ENCODE measurements at regions not wholly inside any gene's neighbourhood (a gene's known extent, or its start where the extent isn't known, plus 50 kb on each side); places are given as distances from the start of the nearest gene placed in this dataset.

DNA sequence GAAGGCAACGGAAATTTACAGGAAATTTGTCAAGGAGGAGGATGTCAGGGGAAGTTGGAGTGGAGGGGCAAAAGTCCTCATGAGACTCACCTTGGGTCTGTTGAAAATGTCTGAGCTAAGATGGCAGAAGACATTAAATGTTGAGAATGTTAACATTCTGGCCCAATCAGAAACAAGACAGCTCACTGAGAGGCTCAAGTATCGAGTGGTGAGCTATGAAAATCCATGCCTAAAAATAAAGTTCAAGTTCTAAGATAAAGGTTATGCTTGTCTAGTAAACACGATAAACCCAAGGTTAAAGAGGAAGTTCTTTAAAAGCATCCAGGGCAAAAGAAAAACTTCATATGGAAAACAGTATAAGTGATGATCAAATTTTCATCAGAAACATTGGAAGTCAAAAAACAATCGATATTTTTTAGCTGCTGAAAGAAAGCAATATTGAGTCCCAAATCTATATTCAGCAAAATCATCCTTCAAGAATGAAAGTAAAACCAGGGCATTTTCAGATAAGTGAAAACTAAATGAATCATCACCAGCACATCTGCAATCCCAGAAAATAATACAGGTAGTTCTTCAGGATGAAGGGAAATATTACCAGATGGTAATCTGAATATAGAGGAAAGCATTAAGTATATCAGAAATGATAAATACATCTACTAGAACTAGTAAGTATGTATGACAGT lies 462.4 kb downstream of the TLL1 start:
- Mint-ChIP-seq H3K27me3 (no peaks in the 10 kb centered on the region), H3K36me3 (no peaks in the 10 kb centered on the region), H3K9me3 (peaks cover 4% of the 10 kb centered on the region), H3K27ac (no peak overlapping the region), H3K4me3 (no peak overlapping the region), H3K4me1 (no peaks in the 10 kb centered on the region)
- no peak for ATAC-seq (ENCODE audit: low read depth)
- DNase-seq (ENCODE audit: low spot score in 2 of 2), result no peak

DNA sequence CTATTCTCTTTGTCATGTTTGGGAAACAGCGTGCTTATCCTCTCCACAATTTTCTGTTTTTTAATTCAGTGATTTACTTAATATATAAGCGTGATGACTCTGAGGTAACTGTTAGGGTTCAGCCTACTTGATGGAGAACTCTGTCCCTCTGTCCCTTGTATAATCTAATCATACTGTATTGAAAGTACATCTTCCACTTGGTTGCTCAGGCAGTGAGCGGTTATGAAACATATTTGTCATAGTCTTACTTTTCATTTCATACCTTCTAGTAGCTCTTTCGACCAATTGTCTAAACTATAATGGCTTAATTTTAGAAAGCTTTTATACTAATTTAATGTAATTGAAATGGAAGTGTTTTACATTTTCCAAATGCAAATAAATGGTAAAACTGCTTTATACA lies 469.0 kb downstream of the TLL1 start:
- Mint-ChIP-seq H3K4me1 (no peaks in the 10 kb centered on the region), H3K4me3 (no peak overlapping the region), H3K27ac (no peak overlapping the region), H3K27me3 (no peaks in the 10 kb centered on the region), H3K36me3 (no peaks in the 10 kb centered on the region), H3K9me3 (no peaks in the 10 kb centered on the region)
- DNase-seq (ENCODE audit: low spot score in 2 of 2) (no peak), ATAC-seq (ENCODE audit: low read depth) (no peak)

DNA sequence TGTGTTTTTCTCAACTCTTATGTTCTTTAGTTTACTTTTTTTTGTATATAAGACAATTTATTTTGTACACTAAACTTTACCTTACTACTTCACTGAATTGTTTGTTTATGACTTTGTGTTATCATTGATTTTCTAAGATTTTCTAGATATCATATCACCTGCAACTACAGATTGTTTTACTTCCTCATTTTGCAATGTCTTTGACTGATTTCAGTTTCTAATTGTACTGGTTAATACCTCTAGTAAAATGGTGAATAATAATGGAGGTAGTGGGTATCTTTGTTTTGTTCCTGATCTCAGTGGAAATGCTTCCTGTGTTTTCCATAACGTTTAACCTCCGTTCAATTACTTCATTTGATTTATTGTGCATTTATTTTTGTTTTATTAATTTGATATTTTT lies 490.2 kb downstream of the TLL1 start:
- no peak for DNase-seq (ENCODE audit: low spot score in 2 of 2)
- Mint-ChIP-seq H3K36me3 (no peaks in the 10 kb centered on the region), H3K4me3 (no peak overlapping the region), H3K27ac (no peak overlapping the region), H3K27me3 (no peaks in the 10 kb centered on the region), H3K4me1 (no peaks in the 10 kb centered on the region), H3K9me3 (peaks cover 5% of the 10 kb centered on the region)
- no peak for ATAC-seq (ENCODE audit: low read depth)

DNA sequence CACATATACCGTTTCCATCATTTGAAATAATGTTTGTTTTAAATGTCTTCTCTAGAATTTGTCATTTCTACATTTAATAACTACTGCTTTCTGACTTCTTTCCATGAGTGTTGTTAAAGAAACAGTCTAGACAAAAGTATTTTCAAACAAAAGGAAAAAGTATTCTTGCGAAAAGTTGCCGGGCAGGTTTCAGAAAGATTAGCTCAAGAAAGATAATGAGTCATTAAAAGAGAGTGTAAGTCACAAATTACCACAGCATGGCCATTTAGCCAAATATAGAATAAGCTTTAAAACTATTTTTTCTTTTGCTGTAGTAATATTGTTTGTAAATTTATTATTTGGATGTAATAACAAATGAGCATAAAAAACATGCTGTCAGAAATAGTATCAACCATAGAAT lies 493.0 kb downstream of the TLL1 start:
- H3K36me3 Mint-ChIP-seq, result no peaks in the 10 kb centered on the region

DNA sequence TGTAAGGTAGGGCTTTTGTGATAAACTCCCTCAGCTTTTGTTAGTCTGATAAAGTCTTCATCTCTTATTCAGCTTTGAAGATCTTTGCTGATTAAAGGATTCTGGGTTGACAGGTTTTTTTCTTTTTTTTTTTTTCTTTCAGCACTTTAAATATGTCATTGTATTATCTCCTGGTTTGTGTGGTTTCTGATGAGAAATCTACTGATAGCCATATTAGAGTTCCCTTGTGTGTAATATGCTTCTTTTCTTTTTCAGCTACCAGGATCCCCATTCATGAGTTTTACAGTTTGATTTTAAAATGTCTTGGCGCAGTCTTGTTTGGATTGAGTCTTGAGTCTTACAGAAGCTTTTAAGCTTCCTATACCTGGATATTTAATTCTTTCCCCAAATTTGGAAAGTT lies 504.5 kb downstream of the TLL1 start:
- ATAC-seq (ENCODE audit: low read depth), result no peak
- no peaks in the 10 kb centered on the region for H3K27me3 Mint-ChIP-seq
- H3K36me3 Mint-ChIP-seq, result no peaks in the 10 kb centered on the region
- H3K9me3 Mint-ChIP-seq, result peaks cover 19% of the 10 kb centered on the region
- no peak overlapping the region for H3K4me3 Mint-ChIP-seq
- no peak overlapping the region for H3K27ac Mint-ChIP-seq
- DNase-seq (ENCODE audit: low spot score in 2 of 2), result no peak
- no peaks in the 10 kb centered on the region for H3K4me1 Mint-ChIP-seq

More for the DNA sequence above, 493.0 kb downstream of the TLL1 start:
- DNase-seq (ENCODE audit: low spot score in 2 of 2), result no peak
- Mint-ChIP-seq H3K4me3 (no peak overlapping the region), H3K27me3 (no peaks in the 10 kb centered on the region), H3K9me3 (peaks cover 9% of the 10 kb centered on the region), H3K27ac (no peak overlapping the region), H3K4me1 (no peaks in the 10 kb centered on the region)
- no peak for ATAC-seq (ENCODE audit: low read depth)

DNA sequence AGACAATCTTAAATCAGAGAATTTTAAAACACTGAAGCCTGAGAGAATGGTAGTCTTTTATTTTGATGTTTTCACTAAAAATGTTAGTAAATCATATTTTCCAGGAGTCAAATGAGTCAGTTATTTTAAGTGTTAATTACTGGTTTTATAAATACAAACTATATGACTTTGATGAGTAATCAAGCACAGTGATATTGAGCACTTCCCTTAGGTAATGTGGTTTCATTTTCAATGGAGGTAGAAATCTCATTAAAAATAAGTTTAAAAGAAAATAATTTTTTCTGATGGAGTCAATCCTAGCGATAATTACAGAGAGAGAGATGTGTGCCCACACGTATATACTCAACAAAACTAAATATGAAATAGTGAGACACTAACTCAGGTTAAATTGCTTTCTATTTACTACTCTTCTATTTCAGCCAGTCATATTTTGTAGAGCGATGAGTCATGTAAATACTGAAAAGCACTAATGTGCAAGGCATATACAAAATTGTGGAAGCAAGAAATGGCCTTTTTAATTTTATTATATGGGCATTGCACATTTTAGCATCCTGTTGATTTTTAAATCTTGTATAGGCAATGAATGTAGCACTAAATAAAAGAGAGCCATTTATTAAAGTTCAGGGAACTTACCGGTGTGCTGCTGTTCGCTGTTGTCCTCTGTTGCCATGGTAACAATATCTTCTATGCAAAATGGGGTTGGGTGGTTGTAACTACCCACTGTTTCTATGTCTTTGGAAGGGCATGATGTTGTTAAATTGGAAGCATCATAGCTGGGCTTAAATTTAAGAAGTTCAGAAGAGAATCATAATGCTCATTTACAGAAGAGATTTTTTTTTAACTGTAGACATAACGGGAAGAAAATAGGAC lies 513.7 kb downstream of the TLL1 start:
- no peak overlapping the region for H3K27ac Mint-ChIP-seq
- H3K27me3 Mint-ChIP-seq, result no peaks in the 10 kb centered on the region
- H3K4me3 Mint-ChIP-seq, result no peak overlapping the region
- DNase-seq (ENCODE audit: low spot score in 2 of 2) (no peak), ATAC-seq (ENCODE audit: low read depth) (no peak)
- H3K36me3 Mint-ChIP-seq, result no peaks in the 10 kb centered on the region
- H3K9me3 Mint-ChIP-seq, result peaks cover 4% of the 10 kb centered on the region
- no peaks in the 10 kb centered on the region for H3K4me1 Mint-ChIP-seq

DNA sequence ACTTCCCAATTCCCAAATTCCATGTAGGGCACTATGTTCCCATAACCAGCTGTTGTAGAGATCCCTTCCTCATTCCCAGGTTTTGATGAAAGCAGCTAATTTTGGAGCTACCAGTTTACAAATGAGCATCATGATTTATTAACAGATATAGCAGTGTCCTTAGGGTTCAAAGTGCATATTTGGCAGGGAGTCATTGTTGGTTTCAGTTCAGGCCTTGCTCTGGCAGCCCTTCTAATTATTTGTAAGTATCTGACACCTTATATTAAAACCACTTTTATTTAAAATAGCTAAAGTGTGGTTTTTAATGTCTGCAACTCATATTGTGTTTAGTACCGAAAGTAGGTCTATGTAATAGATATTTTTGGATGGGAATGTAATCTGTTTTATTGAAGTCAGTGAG lies 518.5 kb downstream of the TLL1 start:
- H3K27me3 Mint-ChIP-seq, result no peaks in the 10 kb centered on the region
- ATAC-seq (ENCODE audit: low read depth) (no peak), DNase-seq (ENCODE audit: low spot score in 2 of 2) (no peak)
- H3K27ac Mint-ChIP-seq, result no peak overlapping the region
- no peaks in the 10 kb centered on the region for H3K4me1 Mint-ChIP-seq
- H3K9me3 Mint-ChIP-seq, result peaks cover 4% of the 10 kb centered on the region
- H3K4me3 Mint-ChIP-seq, result no peak overlapping the region
- H3K36me3 Mint-ChIP-seq, result no peaks in the 10 kb centered on the region

DNA sequence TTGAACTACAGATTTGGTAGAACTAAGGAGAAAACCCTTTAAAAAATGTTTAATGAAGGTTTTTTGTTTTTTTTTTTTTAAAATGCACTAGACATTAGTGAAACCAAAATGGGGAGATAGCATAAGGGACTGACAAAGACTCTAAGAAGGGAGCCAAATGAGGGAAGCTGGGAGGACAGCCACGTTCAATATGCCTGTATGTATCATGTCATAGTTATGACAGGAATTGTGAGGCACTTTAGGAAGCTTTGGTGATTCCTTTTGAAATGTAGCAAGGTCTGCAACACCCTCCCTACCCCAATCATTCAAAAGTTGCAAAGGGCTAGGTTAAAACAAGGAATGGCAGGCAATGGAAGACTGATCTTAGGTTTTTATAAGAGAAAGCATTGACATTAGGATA lies 526.0 kb downstream of the TLL1 start:
- Mint-ChIP-seq H3K27ac (no peak overlapping the region), H3K4me1 (no peaks in the 10 kb centered on the region), H3K36me3 (no peaks in the 10 kb centered on the region), H3K4me3 (no peak overlapping the region), H3K9me3 (no peaks in the 10 kb centered on the region), H3K27me3 (no peaks in the 10 kb centered on the region)
- ATAC-seq (ENCODE audit: low read depth) (no peak), DNase-seq (ENCODE audit: low spot score in 2 of 2) (no peak)

DNA sequence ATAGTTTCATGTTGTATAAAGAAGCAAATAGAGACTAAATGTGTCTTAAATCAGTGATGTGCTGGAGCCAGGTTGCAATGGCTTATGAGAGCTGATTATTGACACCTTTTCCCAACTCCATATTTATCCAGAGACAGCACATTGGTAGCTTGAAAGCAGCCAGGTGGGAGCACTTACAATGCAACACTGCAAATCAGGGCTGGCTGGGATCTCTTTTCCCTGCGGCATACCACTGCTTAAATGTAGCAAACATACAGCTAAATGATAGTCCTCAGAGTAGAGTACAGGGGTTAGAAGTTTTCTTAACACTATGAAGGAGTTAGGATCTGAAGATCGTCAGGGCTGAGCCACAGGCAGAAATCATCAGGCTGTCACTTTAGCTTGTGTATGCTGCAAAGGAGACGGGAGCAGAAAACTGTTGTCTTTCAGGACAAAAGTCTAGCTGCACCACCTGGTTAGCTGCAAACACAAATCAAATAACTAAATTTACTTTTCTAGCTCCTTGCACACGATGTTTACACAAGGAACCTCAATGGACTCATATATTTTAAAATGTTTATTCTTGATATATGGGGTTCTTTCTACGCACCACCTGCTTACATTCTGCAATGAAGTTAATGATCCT lies 527.3 kb downstream of the TLL1 start:
- no peaks in the 10 kb centered on the region for H3K27me3 Mint-ChIP-seq
- H3K27ac Mint-ChIP-seq, result no peak overlapping the region
- no peaks in the 10 kb centered on the region for H3K36me3 Mint-ChIP-seq
- no peaks in the 10 kb centered on the region for H3K4me1 Mint-ChIP-seq
- ATAC-seq (ENCODE audit: low read depth) (no peak), DNase-seq (ENCODE audit: low spot score in 2 of 2) (no peak)
- no peaks in the 10 kb centered on the region for H3K9me3 Mint-ChIP-seq
- no peak overlapping the region for H3K4me3 Mint-ChIP-seq

DNA sequence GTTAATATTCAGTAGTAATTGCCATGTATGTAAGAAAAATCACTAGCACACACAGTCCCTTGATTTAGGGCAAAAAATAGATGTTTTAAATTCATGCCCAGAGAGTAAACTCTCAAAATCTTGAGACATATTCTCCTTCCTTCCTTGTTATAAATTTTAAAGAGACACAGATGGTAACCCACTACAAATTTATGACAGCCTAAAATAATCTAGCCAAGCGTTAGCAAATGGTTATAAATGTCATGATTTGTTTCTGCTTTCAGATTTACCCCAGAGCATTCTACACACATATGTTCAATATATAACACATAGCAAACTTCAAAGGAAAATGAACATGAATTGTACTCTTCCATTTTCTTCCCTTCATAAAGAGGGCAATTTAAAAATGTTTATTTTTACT lies 540.3 kb downstream of the TLL1 start:
- ATAC-seq (ENCODE audit: low read depth), result no peak
- Mint-ChIP-seq H3K4me1 (no peaks in the 10 kb centered on the region), H3K4me3 (no peak overlapping the region), H3K9me3 (peaks cover 10% of the 10 kb centered on the region), H3K27ac (no peak overlapping the region), H3K36me3 (no peaks in the 10 kb centered on the region), H3K27me3 (no peaks in the 10 kb centered on the region)
- no peak for DNase-seq (ENCODE audit: low spot score in 2 of 2)

DNA sequence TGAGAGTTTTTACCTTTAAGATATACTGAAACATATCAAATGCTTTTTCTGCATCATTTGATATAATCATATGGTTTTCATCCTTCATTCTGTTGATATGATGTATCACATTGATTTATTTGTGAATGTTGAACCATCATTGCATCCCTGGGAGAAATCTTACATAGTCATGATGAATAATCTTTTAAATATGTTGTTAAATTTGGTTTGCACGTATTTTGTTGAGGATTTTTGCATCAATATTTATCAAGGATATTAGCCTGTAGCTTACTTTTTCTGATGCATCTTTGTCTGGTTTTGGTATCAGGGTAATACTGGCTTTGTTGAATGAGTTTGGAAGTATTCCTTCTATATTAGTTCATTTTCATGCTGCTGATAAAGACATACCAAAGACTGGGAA lies 541.4 kb downstream of the TLL1 start:
- Mint-ChIP-seq H3K36me3 (no peaks in the 10 kb centered on the region), H3K4me1 (no peaks in the 10 kb centered on the region), H3K4me3 (no peak overlapping the region), H3K9me3 (peaks cover 11% of the 10 kb centered on the region), H3K27me3 (no peaks in the 10 kb centered on the region), H3K27ac (no peak overlapping the region)
- ATAC-seq (ENCODE audit: low read depth) (no peak), DNase-seq (ENCODE audit: low spot score in 2 of 2) (no peak)

DNA sequence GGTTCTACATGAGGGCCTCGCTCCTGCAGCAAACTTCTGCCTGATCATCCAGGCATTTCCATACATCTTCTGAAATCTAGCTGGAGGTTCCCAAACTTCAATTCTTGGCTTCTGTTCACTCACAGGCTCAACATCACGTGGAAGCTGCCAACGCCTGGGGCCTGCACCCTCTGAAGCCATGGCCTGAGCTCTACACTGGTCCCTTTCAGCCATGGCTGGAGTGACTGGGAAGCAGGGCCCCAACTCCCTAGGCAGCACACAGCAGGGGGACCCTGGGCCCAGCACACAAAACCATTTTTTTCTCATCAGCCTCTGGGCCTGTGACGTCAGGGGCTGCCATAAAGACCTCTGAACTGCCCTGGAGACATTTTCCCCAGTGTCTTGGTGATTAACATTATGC lies 542.7 kb downstream of the TLL1 start:
- Mint-ChIP-seq H3K27me3 (no peaks in the 10 kb centered on the region), H3K9me3 (peaks cover 11% of the 10 kb centered on the region), H3K27ac (no peak overlapping the region), H3K4me3 (no peak overlapping the region), H3K4me1 (no peaks in the 10 kb centered on the region), H3K36me3 (no peaks in the 10 kb centered on the region)
- DNase-seq (ENCODE audit: low spot score in 2 of 2), result no peak
- no peak for ATAC-seq (ENCODE audit: low read depth)

DNA sequence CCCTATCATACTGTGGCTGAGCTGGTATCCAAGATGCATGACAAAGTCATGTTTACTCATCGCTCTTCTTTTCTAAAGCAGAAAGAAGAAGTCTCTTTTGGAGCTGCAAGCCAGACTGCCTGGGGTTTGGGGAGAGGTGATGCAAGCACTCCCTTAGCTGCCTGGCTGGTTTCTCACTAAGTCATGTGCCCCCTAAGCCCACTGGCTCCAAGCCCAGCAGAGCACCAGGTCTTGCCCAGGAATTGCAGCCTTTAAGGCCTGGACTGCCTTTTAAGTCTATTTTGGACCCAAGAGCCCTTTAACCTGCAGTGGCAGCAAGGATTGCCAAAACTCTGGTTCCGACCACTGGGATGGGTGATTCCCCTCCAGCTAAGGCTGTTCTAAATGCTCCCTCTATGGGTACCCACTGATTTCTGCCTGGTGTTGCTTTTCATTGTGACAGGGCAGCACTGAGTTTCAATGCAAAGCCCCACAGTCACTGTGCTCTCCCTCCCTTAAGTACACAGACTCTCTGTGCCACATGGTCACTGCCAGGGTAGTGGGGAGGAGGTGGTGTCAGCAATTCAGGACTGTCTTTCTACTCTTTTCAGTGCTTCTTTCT lies 548.6 kb downstream of the TLL1 start:
- Mint-ChIP-seq H3K27me3 (no peaks in the 10 kb centered on the region), H3K4me3 (no peak overlapping the region), H3K9me3 (peaks cover 2% of the 10 kb centered on the region), H3K4me1 (no peaks in the 10 kb centered on the region), H3K36me3 (no peaks in the 10 kb centered on the region), H3K27ac (no peak overlapping the region)
- no peak for DNase-seq (ENCODE audit: low spot score in 2 of 2)
- ATAC-seq (ENCODE audit: low read depth), result no peak

DNA sequence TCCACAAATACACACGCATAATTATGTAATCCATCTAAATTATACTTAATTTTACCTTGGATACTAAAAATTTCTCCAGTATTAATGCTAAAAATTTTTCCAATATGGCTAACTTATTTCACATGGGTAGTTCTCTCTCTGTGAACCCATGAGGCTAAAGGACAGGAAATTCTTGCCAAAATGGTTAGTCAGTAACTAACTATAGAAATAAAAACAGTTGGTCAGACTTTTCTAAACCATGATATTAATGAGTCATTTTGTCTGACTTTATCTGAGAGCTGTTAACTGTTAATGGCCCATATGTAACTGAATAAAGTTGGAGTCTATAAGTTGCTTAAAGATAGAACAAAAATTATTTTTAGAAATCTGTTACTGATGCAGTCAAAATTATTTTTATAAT lies 549.4 kb downstream of the TLL1 start:
- ATAC-seq (ENCODE audit: low read depth) (no peak), DNase-seq (ENCODE audit: low spot score in 2 of 2) (no peak)
- Mint-ChIP-seq H3K4me1 (no peaks in the 10 kb centered on the region), H3K27ac (no peak overlapping the region), H3K27me3 (no peaks in the 10 kb centered on the region), H3K36me3 (no peaks in the 10 kb centered on the region), H3K9me3 (peaks cover 2% of the 10 kb centered on the region), H3K4me3 (no peak overlapping the region)
